DND-41 (cell line): ENCODE measurements at regions not wholly inside any gene's neighbourhood (a gene's known extent, or its start where the extent isn't known, plus 50 kb on each side); places are given as distances from the start of the nearest gene placed in this dataset.

Experiments
- ATAC-seq: fragments of 200-7000 bp; cut with Tn5 transposase; 3 replicates; pipeline ENCODE4 v1.9.1; 2021; ENCODE audit warnings: low read depth; ENCODE audit not compliant: insufficient read depth
- DNase-seq: peaks from one replicate; pipeline ENCODE4 v3.0.0-alpha.2; 2020
- H2AFZ ChIP-seq: 2 replicates; pipeline ENCODE4 v1.6.0; 2012; ENCODE audit warnings: low read depth, low read length
- H3K27ac ChIP-seq: 2 replicates; pipeline ENCODE4 v1.5.1; 2012; ENCODE audit warnings: low read length, inconsistent platforms
- H3K27me3 ChIP-seq: fragments of 200-600 bp; sonication (generic); 2 replicates; pipeline ENCODE4 v1.6.0; 2012; ENCODE audit warnings: low read length, mild to moderate bottlenecking, inconsistent platforms; ENCODE audit not compliant: insufficient read depth, poor library complexity
- H3K36me3 ChIP-seq: 2 replicates; pipeline ENCODE4 v1.5.1; 2012; ENCODE audit warnings: low read length, inconsistent platforms; ENCODE audit not compliant: insufficient read depth
- H3K4me1 ChIP-seq: 2 replicates; pipeline ENCODE4 v1.5.1; 2012; ENCODE audit warnings: mild to moderate bottlenecking, low read length; ENCODE audit not compliant: insufficient read depth
- H3K4me2 ChIP-seq: 2 replicates; pipeline ENCODE4 v1.6.0; 2012; ENCODE audit warnings: mild to moderate bottlenecking, moderate library complexity, low read length, inconsistent platforms; ENCODE audit not compliant: insufficient read depth
- H3K4me3 ChIP-seq, 2 experiments: fragments of 200-600 bp in 1 of 2; shearing (Covaris generic) in 1 of 2; 2 replicates each; pipeline ENCODE4 v1.5.1; 2012 to 2016; ENCODE audit warnings: inconsistent platforms in 2 of 2, low read length in 2 of 2, mild to moderate bottlenecking in 2 of 2, low read depth in 1 of 2, moderate library complexity in 1 of 2
- H3K79me2 ChIP-seq: 2 replicates; pipeline ENCODE4 v1.6.0; 2012; ENCODE audit warnings: low read length, inconsistent platforms; ENCODE audit not compliant: insufficient read depth
- H3K9ac ChIP-seq: 2 replicates; pipeline ENCODE4 v1.6.0; 2012; ENCODE audit warnings: low read depth, mild to moderate bottlenecking, inconsistent platforms, low read length, moderate library complexity
- H3K9me3 ChIP-seq: 2 replicates; pipeline ENCODE4 v1.5.1; 2012; ENCODE audit warnings: low read length, moderate library complexity, mild to moderate bottlenecking, inconsistent platforms; ENCODE audit not compliant: insufficient read depth, severe bottlenecking
- H4K20me1 ChIP-seq: 2 replicates; pipeline ENCODE4 v1.6.0; 2012; ENCODE audit warnings: low read length; ENCODE audit not compliant: insufficient read depth
- CTCF ChIP-seq: IDR thresholded peaks from 2 replicates; pipeline ENCODE4 v1.5.1; 2012; ENCODE audit warnings: borderline replicate concordance, low read length, moderate library complexity, mild to moderate bottlenecking; ENCODE audit not compliant: poor library complexity, severe bottlenecking; ENCODE audit errors: extremely low read depth
- EZH2 ChIP-seq: IDR thresholded peaks from 3 replicates; pipeline ENCODE4 v1.6.1; 2012; ENCODE audit warnings: borderline replicate concordance, low read depth, mild to moderate bottlenecking, moderate library complexity, low read length, inconsistent platforms; ENCODE audit not compliant: severe bottlenecking

GRCh38 chr18:27824275-27824674, 352.7 kb downstream of the CDH2 start:
- Histone ChIP-seq H3K27me3 (no peaks in the 10 kb centered on the region), H3K9ac (no peak overlapping the region)

GRCh38 chr18:27823053-27823452, 353.9 kb downstream of the CDH2 start:
- H4K20me1 ChIP-seq, result no peaks in the 10 kb centered on the region
- H3K4me1 ChIP-seq, result no peaks in the 10 kb centered on the region
- TF ChIP-seq EZH2 (no peak), CTCF (no peak)
- H3K27me3 ChIP-seq, result no peaks in the 10 kb centered on the region
- no peaks in the 10 kb centered on the region for H3K36me3 ChIP-seq
- H3K9me3 ChIP-seq, result no peaks in the 10 kb centered on the region
- no peak overlapping the region for H3K27ac ChIP-seq
- no peak overlapping the region for H3K9ac ChIP-seq
- H2AFZ ChIP-seq, result no peak overlapping the region
- no peak overlapping the region for H3K4me3 ChIP-seq
- H3K4me2 ChIP-seq, result no peak overlapping the region
- no peaks in the 10 kb centered on the region for H3K79me2 ChIP-seq
- ATAC-seq (no peak), DNase-seq (no peak)

More at GRCh38 chr18:27824275-27824674, 352.7 kb downstream of the CDH2 start:
- no peaks in the 10 kb centered on the region for H3K36me3 ChIP-seq
- H3K4me2 ChIP-seq, result no peak overlapping the region
- DNase-seq, result no peak
- H4K20me1 ChIP-seq, result no peaks in the 10 kb centered on the region
- no peaks in the 10 kb centered on the region for H3K9me3 ChIP-seq
- no peak for ATAC-seq
- H3K4me1 ChIP-seq, result no peaks in the 10 kb centered on the region
- no peak for TF ChIP-seq CTCF
- no peak for TF ChIP-seq EZH2
- no peak overlapping the region for H2AFZ ChIP-seq
- no peak overlapping the region for H3K27ac ChIP-seq
- no peaks in the 10 kb centered on the region for H3K79me2 ChIP-seq
- no peak overlapping the region for H3K4me3 ChIP-seq

GRCh38 chr18:27808683-27809082, 368.2 kb downstream of the CDH2 start:
- no peaks in the 10 kb centered on the region for H3K27me3 ChIP-seq
- no peaks in the 10 kb centered on the region for H3K79me2 ChIP-seq
- no peak overlapping the region for H3K4me2 ChIP-seq
- ATAC-seq, result no peak; the same call in 2 of the 3 replicates
- no peak overlapping the region for H3K4me3 ChIP-seq
- DNase-seq, result no peak
- no peaks in the 10 kb centered on the region for H4K20me1 ChIP-seq
- peak overlapping the region; percentile 8; the same call in 1 of the 2 replicates for H2AFZ ChIP-seq
- no peaks in the 10 kb centered on the region for H3K36me3 ChIP-seq
- H3K27ac ChIP-seq, result no peak overlapping the region
- H3K4me1 ChIP-seq, result no peaks in the 10 kb centered on the region
- TF ChIP-seq EZH2 (no peak), CTCF (no peak)
- no peaks in the 10 kb centered on the region for H3K9me3 ChIP-seq
- no peak overlapping the region for H3K9ac ChIP-seq

- Histone ChIP-seq H3K4me3 (no peak overlapping the region), H3K27ac (no peak overlapping the region), H3K9ac (no peak overlapping the region), H3K36me3 (no peaks in the 10 kb centered on the region), H2AFZ (no peak overlapping the region), H4K20me1 (no peaks in the 10 kb centered on the region), H3K4me1 (no peaks in the 10 kb centered on the region), H3K4me2 (no peak overlapping the region), H3K9me3 (no peaks in the 10 kb centered on the region), H3K27me3 (no peaks in the 10 kb centered on the region), H3K79me2 (no peaks in the 10 kb centered on the region)
- DNase-seq (no peak), ATAC-seq (no peak)
- TF ChIP-seq CTCF (no peak), EZH2 (no peak)
Measured at GRCh38 chr18:27803957-27804356, 373.0 kb downstream of the CDH2 start.
